ENCODE measurements at regions not wholly inside any gene's neighbourhood (a gene's known extent, or its start where the extent isn't known, plus 50 kb on each side); places are given as distances from the start of the nearest gene placed in this dataset.
"Not testable (repeated sequence)": the region's sequence is repeated elsewhere in the genome, so short reads cannot be mapped to it uniquely, and the experiment has no call there.

DNA sequence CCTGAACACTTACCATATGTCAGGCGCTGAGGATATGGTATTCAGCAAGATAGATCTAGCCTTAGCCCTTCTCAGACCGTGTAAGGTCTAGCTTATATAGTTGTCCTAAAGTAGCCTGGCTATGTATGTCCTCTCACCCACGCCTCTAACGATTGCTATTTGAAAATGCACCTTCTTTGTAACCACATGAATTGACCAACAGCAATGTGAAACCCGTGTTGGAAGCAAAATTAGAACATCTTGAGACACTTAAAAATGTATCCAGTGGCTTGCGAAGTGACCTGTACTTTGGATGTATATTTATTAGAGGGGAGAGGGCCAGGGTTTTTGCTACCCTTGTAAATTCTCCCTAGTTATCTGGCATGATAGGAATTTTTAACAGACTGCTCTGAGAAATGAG lies 860.0 kb upstream of the ZEB2 start:
- DNase-seq (ENCODE audit: low spot score) (no peak), ATAC-seq (ENCODE audit: low FRiP score) (no peak)
- no peak for TF ChIP-seq CTCF (IDR thresholded peaks at IDR 0.05)

- no peak for TF ChIP-seq CTCF (IDR thresholded peaks at IDR 0.05)
- DNase-seq (ENCODE audit: low spot score) (no peak), ATAC-seq (ENCODE audit: low FRiP score) (no peak)
Observed at GRCh38 chr2:145374165-145374564, 854.2 kb upstream of the ZEB2 start.

DNA sequence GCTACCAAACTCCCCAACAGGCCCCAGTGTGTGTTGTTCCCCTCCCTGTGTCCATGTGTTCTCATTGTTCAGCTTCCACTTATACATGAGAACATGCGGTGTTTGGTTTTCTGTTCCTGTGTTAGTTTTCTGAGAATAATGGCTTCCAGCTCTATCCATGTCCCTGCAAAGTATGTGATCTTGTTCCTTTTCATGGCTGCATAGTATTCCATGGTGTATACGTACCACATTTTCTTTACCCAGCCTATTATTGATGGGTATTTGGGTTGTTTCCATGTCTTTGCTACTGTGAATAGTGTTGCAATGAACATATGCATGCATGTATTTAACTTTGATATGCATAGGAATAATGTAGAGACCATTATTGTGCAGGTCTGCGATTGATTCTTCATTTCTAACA lies 847.4 kb upstream of the ZEB2 start:
- not testable (repeated sequence) for DNase-seq (ENCODE audit: low spot score); ATAC-seq (ENCODE audit: low FRiP score)

- DNase-seq (ENCODE audit: low spot score): no peak
- TF ChIP-seq CTCF (IDR thresholded peaks at IDR 0.05): no peak
- no peak for ATAC-seq (ENCODE audit: low FRiP score)
Observed at GRCh38 chr2:145366341-145366740, 846.4 kb upstream of the ZEB2 start.

GRCh38 chr2:145360129-145360790 lies 840.3 kb upstream of the ZEB2 start:
- TF ChIP-seq CTCF (IDR thresholded peaks at IDR 0.05): no peak
- ATAC-seq (ENCODE audit: low FRiP score) (peak; percentile 76), DNase-seq (ENCODE audit: low spot score) (no peak)

DNA sequence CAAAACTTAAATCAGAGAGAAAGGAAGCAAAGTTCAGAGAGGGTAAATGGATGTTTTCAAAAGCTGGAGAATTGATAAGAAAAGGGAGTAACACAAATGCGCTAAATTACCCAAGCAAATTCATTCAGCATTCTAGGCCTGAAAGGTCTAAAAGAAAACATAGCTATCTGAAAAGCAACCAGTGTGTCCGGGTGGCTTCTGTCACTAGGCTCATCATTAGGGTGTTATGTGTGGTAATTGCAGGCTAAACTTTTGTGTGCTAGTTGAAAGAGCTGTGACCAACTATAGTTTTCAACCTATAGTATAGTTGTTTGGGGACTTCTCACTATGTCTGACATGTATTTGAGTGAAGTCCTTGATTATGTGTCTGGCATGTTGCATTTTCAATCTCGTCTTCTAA lies 839.6 kb upstream of the ZEB2 start:
- no peak for ATAC-seq (ENCODE audit: low FRiP score)
- DNase-seq (ENCODE audit: low spot score): no peak
- no peak for TF ChIP-seq CTCF (IDR thresholded peaks at IDR 0.05)

DNA sequence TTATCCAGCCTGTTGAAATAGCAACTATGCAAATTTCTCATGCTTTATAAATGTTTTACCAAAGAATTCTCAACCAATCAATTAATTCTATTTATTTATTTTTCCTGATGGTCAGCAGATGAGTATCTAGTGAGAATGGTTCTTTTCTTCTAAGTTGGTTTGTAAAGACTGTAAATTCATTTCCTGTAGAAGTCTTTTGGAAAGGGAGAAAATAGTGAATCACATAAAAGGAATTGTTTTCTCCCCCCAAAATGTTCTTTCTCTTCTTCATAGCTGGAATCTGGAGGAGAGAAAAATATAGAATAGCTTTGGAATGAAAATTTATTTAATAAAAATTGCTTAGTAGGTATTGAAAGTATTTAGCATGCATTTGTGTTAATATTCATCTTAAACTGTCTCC lies 836.1 kb upstream of the ZEB2 start:
- DNase-seq (ENCODE audit: low spot score) (no peak), ATAC-seq (ENCODE audit: low FRiP score) (no peak)
- no peak for TF ChIP-seq CTCF (IDR thresholded peaks at IDR 0.05)

DNA sequence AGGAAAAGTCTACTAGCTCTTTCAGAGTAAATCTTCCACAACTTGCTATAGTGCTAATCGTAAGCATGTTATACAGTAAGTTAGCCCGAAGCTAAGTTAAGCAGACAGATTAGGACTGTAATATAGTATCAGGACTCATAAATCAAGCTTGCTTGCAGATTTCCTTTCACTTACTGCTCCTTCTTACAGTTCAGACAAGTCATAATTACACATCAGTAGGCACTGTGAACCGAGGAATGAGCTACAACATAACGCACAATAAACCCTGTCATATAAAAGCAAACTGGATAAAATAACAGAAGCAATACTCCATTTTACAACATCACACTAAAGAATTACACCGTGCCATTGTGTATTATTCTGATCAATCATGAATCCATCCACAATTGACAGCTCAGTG lies 832.6 kb upstream of the ZEB2 start:
- no peak for TF ChIP-seq CTCF (IDR thresholded peaks at IDR 0.05)
- DNase-seq (ENCODE audit: low spot score): no peak
- no peak for ATAC-seq (ENCODE audit: low FRiP score)

Measured in omental fat pad (tissue), 3 donors.